HG02763 (cell line): ENCODE measurements at regions not wholly inside any gene's neighbourhood (a gene's known extent, or its start where the extent isn't known, plus 50 kb on each side); places are given as distances from the start of the nearest gene placed in this dataset.
"Not testable (repeated sequence)": the region's sequence is repeated elsewhere in the genome, so short reads cannot be mapped to it uniquely, and the experiment has no call there.

Source experiments
- ATAC-seq: cut with Tn5 transposase; IDR thresholded peaks from one replicate; pipeline ENCODE4 v1.9.1; 2021; ENCODE audit warnings: mild to moderate bottlenecking, moderate library complexity; ENCODE audit not compliant: unreplicated experiment

DNA sequence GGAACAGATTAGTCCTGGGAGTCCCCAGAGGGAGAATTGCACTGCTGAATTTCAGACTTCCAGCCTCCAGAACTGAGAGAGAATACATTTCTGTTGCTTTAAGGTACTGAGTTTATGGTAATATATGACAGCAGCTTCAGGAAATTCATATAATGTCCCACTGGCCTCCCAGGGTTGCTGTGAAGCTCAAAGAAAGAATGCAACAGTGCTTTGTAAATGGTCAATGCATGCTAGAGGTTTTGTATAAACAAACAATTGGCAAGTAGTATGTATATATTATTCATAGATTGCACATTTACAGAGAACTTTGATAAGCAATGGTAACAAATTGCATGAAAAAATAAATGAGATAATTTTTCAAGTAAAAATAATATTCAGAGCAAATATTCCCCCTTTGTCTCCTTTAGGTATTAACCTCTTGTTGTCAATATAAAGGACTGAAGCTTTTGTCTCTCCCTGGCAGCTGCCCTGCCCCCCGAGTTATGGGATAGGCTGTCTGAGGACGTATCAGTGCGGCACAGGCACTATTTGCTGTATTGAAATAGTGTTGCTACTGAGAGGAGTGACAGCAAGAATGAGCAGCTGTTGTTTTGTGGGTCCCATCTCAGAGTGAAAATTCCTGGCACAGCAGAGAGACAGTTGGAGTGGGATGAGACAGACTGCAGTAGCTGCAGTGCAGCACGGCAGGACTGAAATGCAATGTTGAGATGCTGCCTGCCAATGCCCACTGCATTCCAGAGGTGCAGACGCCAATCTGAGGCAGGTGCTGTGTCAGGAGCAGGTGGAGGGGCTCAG is 194.2 kb upstream of the GLRA1 start:
- ATAC-seq, result no peak

DNA sequence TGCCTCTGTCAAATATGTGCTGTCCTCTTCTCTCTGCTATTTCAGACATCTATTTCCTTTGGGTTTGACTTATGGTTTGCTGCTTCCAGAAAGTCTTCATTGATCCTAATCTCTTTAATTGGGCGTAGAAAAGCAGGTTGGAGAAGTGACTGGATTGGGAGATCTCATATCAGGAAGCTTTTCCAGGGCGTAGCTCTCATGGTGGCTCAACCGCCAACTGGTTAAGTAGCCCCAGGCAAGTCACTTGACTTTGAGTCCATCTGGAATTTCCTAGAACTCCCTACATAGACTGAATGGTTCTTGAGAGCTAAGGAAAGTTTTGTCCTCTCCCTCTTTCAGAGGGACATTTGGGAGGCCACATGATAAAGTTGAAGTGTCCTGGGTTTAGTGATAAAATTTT is 192.3 kb upstream of the GLRA1 start:
- ATAC-seq, result no peak

DNA sequence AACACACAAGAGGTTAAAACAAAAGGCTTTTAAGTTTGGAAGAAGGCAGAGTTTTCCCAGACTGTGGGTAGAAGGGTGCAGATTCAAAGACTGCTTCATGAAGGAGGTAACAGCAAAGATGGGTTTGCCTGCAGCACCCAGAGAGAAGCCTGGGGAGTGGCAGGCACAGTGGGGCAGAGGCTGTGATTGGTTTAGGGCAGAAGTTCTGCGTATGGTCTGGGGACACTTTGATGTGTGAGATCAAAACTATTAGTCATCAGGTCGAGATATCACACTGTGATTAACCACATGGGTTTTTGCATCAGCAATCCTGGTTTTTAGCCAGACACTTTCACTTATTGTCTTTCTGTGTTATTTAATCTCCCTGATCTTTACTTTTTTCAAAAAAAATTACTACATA is 188.8 kb upstream of the GLRA1 start:
- ATAC-seq, result no peak

DNA sequence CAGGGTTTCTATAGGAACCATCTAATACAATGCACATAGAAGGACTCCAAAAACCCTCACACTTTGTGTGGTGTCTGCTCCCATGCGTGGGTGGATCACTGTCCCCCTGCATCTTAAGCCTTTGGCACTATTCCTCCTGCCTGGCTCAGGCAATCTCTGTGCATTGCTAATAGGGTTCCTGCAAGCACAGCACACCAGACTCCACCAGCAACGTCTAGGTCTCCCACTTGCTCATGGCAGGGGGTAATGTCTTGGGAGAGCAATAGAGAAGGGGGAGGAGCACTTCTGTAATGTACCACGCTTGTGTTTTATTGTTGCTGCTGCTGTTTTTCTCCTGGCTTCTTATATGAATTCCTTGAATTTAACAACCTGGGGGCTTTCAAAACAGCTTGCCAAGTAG is 182.6 kb upstream of the GLRA1 start:
- no peak for ATAC-seq

DNA sequence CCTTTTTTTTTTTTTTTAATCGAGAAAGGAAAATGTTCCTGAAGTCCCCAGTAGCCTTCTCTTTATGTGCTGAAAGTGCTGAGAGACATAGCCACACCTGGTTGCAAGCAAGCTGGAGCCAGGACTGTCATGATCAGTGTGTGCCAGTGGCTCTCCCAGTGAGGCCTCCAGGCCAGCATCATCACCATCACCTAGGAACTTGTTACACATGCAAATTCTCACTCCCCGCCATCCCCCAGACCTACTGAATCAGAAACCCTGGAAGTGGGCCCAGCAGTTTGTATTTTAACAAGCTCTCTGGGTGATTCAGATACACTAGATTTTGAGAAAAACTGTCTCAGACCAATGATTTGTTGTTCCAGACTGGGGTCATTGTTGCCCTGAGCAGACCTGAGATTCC is 181.9 kb upstream of the GLRA1 start:
- no peak for ATAC-seq

DNA sequence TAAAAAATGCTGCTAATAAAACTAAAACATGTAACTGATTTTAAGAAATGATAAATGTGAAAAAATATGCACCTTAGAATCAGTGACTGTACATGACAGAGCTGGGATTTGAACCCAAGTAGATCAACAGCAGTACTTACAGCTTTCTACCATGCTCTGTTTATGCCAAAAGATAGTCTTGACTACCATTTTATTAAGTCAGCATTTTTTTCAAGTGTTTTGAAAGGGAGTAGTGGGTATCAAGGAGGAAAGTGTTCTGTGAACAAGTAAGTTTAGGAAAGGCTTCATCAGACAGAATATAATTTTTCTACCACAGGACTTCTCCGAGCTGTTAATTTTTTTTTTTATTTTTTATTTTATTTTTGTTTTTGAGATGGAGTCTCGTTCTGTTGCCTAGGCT is 180.4 kb upstream of the GLRA1 start:
- no peak for ATAC-seq

DNA sequence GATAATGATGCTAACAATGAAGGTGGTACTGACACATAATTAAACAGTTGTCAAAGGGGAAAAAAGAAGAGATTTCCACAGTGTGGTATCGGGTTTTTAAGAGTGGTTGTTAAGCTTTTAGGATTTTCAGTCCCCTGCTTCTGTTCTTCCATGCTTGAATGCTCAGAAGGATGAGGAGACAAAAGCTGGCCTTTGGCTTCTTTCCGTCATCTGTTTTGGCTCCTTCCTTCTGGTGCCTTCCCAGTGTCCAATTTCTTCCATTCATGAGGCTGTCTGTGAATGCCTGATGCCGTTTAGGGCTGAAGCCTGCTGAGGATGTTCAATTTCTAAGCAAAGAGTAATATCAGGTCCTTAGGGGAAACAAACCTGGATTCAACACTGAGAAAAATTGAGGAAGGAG is 179.6 kb upstream of the GLRA1 start:
- ATAC-seq, result no peak

DNA sequence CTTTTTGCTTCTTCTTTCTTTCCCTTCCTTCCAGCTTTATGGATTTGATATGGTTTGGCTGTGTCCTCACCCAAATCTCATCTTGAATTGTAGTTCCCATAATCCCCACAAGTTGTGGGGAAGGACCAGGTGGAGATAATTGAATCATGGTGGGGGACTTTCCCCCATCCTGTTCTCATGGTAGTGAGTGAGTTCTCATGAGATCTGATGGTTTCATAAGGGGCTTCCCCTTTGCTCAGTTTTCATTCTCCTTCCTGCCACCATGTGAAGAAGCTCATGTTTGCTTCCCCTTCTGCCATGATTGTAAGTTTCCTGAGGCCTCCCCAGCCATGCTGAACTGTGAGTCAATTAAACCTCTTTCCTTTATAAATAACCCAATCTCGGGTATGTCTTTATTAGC is 178.3 kb upstream of the GLRA1 start:
- ATAC-seq, result not testable (repeated sequence)

DNA sequence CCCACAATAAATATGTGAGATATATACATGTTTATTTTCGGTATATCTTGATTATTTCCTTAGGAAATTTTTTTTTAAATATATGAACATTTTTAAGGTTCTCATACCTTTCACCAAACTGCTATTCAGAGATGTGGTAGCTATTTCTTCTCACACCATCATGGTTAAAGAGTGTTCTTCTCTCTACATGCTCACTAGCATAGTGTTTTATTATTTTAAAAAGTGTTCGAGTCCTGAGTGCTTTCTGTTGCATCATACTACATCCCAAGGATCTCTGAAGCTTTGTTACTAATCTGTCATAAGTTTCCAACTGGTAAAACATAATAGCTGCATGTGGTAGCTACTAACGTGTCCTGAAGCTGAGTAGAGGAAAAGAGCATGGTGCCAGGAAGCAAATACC is 177.4 kb upstream of the GLRA1 start:
- ATAC-seq, result no peak

DNA sequence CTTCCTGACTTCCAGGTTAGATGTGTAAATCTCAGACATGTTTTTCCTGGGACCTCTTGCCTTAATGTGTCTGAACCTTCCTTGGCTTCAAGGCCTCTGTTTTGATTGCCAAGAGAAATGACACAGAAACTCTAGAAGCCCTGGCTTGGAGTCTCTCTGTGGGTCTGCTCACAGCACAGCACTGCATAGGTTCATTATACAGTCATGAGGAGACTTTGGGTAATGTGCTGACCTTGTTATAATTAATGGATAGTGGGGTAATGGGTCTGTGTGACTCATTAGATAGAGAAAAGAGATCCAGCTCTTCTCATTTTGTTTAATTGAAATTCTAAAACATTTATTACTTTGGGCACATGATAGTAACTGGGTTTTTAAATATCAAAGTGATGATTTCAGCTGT is 175.8 kb upstream of the GLRA1 start:
- ATAC-seq, result no peak

DNA sequence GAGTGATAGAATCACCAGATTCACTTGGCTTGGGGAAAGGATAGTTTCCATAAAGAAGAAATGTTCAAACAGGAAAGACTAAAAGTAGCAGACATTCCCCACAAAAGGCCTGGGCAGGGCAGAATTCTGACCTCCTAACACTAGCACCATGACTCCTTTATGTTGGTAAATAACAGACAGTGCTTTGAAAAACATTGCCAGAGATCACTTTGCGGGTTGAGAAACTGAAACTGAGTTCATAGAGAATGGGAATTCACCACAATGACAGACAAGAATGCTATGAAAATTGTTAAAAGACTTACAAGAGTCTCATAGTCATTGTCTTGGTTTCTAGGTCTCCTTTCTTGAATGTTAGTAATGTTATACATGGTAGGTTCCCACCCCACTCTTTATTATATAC is 172.5 kb upstream of the GLRA1 start:
- ATAC-seq, result no peak

DNA sequence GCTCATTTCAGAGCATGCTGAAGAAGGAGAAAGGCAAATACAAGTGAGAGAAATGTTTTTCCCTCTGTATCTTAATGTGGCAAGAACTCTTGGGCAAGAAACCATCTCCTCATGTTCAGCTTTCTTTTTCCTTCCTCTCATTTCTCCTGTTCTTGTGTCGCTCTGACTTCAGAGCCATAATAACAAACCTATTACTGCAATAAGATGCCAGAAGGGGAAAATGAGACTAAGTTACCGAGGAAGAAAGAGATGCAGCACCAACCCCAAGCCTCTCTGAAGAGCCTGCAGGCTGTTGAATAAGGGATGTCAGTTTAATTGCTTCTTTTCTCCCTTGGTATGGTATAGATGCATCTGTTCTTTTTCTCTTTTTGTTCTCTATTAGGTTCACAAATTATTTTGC is 170.1 kb upstream of the GLRA1 start:
- ATAC-seq, result no peak

DNA sequence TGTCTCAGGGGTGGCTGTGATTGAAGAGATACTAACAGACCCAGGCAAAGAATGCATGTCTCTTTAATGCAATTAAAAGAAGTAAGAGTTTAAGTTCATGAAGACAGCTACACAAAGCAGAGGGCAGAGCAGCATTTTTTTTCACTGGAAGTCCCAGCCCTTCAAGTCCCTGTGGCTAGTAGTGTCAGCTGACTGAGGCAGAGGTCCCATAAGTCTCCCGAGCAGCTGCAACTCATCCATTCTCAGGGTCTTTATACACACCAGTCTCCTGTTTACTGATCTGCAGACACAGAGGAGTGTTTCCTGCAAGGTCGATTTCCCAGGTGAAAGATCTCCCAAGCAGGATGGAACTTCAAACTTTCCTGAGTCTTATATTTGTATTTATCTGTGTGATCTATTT is 169.4 kb upstream of the GLRA1 start:
- ATAC-seq, result no peak

DNA sequence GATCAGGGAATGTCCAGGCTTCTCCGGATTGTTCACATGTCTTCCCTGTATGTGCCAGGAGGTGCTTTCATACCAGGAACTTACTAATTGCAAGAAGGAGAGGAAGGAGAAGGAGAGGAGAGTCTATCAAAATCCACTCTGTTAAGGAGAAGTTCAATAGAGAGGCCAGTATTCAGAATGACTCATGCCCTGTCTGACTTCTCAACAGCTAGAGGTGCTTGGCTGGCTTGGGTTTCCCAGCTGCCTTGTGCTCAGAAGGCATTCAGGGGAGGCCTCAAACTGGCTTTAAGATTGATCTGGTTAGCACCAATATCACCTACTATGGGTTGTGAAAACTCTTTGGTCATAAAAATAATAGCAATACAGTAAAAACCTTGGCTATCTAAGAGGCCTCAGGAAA is 167.9 kb upstream of the GLRA1 start:
- no peak for ATAC-seq

DNA sequence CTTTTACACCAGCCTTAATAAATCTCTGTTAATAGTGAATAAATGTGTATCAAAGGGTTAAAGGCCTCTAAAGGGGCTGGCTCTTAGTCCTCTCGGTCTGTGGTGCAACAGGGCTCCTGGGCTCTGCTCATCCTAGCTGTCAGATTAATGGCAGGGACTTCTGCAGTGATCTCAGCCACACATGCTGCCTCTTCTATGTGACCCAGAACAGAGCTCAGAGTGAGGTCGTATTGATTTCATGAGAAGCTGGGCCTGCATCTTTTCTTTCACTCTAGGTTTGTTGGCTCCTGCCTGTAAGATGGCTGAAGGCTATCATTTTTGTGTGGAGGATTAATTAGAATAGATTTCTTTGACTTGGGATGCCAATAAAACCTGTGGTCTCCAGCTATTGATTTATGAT is 165.0 kb upstream of the GLRA1 start:
- ATAC-seq, result no peak

DNA sequence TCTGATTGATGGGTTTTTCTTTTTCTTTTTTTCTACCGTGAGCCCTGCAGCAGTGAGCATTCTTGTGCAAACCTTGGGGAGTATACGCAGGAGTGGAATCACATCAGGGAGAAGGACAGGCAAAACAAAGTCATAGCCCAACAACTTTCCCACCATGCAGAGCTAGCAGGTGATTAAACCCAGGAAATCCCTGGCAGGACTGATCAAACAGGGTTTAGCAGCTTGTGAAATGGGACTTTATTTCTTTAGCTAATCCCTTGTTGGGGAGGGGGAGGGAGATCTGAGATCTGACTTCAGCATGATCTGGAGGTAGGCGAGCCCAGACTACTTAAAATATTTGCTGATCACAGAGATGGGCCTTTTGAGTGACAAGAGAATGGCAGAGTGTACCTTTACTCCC is 162.0 kb upstream of the GLRA1 start:
- ATAC-seq, result no peak

DNA sequence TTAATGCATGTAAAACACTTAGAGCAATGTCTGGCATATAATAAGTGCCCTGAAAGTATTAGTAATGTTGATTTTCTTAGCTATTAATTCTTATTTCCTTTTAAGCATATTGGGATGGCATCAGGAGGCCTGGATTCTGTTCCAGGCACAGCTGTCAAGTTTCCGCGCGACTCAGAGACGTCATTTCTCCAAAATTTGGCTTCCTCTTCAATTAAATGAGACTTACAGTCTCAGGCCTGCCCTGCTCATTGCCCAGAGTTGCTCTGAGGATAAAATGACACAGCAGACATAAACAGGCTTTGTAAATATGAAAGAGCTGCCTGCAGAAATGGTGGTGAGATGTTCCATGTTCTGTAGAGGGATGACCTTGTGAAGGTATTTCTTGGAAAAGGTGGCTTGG is 159.8 kb upstream of the GLRA1 start:
- ATAC-seq, result no peak

DNA sequence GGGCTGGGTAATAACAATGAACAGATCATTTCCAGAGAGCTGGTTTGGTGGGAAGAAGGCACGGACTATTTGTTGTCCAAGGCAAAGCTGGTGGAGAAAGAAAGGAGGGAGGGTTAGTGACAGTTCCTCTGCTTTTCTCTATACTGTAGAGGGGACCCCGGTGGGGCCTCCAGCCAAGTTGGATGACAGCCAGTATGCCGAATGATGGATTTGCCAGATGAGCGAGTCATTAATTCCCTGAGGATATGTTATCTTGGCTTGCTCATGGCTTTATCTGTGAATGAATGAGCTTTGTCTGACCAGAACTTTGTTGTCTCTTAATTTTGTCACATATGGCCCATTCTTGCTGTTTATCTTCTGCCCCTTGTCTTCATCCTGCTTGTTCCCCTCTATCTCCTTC is 158.6 kb upstream of the GLRA1 start:
- no peak for ATAC-seq

DNA sequence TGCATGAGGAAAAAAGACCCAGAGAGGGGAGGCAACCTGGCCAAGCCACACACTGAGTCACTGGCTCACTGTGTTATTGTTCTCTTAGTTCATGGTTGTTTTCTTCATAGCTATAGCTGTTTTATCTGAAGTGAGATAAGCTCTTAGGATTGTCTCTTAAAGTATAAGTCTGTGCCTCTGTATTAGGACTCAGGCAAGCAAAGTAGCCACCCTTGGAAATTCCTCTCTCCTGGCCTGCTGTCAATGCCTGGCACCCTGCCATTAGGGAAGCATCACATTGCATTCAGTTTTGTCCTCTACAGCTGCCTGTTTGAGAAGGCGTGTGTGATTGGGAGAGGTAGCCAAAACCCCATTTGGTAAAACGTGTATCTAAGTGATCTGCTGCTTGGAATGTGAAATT is 147.4 kb upstream of the GLRA1 start:
- no peak for ATAC-seq

DNA sequence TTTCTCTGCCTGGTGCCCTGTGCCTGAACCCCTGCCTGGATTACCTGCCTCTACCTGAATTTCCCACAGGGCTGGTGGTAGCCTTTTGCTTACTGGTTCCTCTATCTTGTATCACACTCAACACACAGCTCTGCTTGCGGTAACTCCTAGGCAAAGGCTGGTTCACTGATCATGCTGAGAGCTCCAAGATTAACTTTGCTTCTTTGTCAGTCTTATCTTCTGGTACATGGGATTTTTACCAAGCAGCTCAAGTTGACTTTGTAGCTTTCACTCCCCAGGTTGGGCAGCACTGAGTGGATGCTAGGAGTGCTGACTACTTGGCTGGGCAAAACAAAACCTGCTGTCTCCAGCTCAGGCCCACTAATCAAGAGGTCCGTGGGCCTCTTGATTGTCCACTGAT is 145.9 kb upstream of the GLRA1 start:
- ATAC-seq, result no peak

DNA sequence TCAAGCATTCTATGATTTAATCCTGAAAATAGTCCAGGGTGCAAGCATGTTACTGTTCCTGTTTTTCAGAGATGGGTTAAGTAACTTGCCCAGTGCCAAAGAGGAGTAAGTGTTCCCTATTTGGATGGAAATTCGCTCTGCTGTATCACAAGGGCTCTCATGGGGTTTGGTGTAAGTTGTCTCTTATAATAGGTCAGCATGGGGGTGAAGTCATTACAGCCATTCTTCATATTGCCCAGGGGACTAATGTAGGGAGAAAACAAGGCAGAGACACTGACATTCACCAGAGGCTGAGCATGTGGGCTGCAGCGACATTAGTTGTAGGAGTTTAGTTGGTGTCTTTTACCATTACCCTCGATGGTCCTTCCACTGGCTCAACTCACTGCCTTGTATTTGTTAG is 142.1 kb upstream of the GLRA1 start:
- ATAC-seq, result no peak

DNA sequence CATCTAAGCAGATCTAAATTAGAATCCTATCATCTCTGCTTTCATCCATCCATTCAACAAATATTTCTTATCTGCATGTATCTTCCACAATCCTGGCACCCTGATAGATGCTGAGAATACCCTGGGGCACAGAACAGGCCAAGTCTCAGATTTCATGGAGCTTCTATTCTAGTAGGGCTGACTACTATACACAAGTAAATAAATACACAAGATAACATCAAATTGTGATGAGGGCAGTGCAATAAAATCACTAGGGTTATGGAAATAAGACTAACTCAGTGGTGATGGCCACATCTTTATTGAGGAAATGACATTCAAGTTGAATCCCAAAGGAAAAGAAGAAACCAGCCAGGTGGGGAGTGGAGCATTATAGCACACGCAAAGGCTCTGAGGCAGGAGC is 138.4 kb upstream of the GLRA1 start:
- ATAC-seq, result no peak

DNA sequence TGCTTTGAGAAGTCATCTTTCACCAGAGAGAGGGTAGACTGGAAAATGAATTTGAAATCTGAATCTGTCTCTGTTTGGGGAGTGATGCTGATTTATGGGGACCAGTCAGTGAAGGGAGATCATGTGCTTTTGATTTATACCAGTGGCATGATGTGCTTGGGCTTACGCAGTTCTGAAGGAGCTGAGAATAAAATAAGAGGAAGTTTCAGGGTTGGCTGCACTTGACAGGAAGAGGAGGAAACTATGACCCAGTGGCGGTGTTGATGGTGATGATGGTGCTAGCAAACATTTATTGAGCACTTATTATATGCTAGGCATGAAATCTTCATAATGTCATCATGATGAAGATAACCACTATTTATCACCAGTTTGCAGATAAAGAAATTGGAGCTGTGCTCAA is 136.4 kb upstream of the GLRA1 start:
- ATAC-seq, result no peak
